Endometrial microvascular endothelial cells (primary cell): ENCODE measurements at regions not wholly inside any gene's neighbourhood (a gene's known extent, or its start where the extent isn't known, plus 50 kb on each side); places are given as distances from the start of the nearest gene placed in this dataset.

Experiments
- in situ Hi-C: cut with HindIII; loops from 2 replicates; pipeline ENCODE4 v1.10.0; 2017; ENCODE audit warnings: low sequenced_read_pairs, low pct_unique_long_range_greater_than_20kb; ENCODE audit errors: inconsistent ontology term

DNA sequence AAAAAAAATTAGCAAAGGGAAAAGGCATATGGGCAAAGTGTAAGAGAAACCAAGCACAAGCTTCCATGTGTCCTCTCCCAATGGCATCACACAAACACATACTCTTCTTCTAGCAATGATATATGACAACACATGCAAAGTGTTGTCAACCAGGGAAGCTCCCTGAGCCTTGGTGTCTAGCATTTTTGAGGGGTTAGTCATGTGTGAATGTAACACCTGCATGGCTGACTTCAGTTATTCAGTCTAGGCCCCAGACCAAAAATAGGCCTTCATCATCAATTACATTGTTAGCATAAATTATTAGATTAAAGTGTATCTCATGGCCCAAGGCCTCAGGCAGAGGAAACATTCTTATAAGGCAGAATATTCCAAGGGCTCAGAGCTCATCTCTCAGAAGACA is 450.0 kb downstream of the TLE1 start:
- in situ Hi-C loops = no loop called here

DNA sequence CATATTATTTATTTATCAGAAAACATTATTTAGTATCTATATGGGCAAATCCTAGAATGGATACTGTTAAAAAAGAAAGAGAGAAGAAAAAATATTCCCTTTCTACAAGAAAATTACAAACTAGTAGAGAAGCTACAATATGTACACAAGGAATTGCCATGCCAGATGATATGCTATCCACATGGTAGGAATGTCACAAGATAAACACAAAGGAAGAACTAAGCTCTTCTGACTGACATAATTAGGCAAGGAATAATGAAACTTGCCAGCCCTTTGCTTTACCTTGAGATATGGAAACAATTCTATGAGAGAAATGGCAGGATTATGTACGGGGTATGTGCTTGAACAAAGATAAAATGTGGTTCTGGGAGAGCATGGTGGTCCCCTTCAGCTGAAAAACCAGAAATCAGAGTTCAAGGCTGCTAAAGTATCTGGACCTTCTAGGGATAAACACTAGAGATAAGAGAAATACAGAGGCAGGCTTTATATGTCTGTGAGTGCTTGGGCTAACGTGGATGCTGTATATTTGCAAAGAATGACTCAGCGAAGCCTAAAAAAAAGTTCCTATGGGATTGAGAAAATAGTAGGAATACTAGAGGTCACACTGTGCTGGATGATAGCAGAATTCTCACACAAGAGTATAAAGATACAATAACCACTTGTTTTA is 451.6 kb downstream of the TLE1 start:
- in situ Hi-C loops = no loop called here

DNA sequence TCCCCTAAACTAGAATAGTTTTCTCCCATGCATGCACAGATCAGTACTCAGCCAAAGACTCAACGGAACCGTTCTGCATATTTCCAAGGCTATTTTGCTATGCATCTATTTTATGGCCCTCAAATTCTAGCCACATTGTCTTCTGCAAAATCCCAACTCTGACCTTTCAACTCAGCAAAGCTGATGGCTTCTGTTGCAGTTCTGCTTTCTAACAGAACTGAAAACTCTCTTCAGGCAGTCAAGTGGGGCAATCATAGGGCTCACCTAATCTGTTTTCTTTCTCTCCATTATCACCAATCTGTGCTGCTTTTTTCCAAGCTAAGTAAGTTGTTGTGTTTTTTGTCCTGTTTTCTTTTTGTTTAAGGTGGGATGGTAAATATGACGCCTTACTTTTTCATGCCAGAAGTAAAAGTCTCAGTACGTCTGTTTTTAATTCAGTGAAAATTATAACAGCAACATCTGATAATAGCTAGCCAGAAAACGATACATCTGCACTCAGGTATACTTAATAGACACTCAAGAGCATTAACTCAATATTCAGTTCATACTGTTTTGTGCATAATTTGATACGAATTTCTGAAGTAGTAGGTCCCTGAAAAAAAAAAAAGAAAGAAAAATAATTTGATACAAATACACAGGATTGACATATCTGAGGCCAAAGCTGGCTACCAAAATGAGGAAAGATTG is 454.3 kb downstream of the TLE1 start:
- in situ Hi-C loops = no loop called here

DNA sequence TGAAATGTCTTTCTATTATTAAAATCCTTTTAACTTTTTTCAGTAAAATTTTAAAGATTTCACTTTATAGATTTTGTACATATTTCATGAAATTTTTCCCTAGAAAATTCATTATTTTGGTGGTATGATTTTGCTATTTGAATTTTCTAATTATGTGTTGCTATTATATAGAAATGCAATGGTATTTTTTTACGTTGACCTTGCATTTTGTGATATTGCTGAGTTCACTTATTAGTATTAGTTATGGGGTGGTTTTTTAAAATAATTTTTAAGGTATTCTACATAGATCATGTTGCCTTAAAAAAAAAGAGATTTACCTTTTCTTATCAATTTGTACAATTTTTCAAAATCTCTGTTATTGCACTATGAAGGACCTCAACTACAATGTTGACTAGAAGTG is 458.3 kb downstream of the TLE1 start:
- in situ Hi-C loops = no loop called here

DNA sequence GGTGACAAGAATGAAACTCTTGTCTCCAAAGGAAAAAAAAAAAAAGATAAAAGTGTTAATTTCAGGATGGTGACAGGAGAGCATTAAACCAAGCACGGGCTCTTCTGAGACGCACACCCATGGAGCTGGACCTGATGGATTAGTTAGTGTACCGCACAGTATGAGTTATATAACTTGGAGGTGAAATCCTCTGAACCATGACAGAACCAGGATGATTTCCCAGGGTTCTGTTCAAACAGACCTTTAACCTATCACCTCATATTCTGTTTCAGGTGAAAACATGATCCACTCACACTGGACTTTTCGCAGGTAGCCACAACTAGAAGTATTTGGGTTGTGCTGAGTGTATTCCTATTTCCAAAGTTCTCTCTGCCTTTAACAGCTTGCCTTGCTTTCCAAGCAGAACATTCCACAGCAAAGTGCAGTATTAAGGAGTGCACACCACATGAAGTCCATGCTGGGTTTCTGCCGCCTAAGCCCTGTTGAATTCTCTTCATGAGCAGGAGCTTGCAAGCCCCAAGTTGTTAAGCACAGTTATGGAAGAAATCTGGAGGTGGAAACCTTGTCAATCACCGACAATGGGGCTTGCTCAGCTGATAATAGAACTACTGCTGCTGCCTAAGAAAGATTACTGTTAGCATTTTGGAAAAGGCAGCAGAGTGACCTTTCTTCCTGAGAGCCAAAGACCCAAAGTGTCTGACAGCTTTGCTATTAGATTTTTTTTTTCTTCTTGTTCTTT is 461.7 kb downstream of the TLE1 start:
- in situ Hi-C loops = no loop called here

DNA sequence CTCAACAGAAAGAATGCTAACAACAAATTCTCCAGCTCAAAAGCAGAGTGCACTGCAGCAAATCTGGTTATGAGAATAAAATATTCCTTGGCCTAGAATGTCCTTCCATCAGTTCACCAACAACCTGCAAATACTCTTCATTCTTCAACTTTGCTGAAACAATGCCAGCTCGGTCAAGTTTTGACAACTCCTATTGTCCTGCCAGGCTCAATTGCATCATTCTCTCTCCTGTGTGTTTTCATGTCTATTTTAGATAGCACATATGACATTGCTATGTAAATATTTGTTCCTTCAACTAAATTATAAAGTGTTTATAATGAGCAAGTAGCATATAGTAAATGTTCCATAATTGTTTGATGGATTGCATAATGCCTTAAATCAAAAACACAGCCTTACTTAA is 463.8 kb downstream of the TLE1 start:
- in situ Hi-C loops = no loop called here

DNA sequence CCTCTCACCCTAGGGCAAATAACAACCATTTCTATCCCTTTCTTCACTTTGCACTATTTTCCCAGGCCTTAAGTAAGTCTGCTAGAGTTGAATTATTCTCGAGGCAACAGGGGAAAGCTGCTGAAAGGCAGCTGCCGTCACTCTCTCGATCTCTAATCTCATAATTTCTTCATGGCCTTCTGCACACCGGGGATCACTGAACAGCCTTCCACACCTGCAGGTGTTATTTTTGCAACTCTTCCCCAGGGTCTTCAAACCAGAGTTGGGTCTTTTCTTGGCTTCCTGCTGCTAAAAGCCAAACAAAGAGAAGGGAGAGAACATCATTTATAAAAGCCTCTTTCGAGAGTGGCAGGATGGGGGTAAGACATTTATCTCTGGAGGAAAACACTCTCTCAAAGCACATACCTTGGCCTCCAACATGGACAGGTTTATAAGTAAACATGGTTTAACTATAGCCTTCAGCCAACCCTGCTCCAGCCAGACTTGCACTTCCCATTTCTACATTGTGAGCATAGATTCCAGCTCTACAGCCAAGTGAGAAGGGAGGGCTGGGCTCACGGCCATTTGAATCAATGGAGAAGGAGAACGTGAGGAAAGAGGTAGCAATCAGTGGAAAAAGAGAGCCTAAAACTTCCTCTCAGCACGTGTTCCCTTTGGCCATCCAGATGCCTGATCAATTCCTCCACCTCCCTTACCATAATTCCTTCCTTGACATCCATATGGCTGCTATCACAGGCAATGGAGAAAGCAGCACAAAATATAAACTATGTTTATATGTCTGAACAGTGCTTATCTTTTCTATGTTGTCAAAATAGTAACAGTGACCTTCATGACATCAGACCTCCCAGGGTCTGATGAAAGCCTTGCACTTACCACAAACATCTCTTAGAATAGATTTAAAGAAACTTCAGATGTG is 464.9 kb downstream of the TLE1 start:
- in situ Hi-C loops = no loop called here

DNA sequence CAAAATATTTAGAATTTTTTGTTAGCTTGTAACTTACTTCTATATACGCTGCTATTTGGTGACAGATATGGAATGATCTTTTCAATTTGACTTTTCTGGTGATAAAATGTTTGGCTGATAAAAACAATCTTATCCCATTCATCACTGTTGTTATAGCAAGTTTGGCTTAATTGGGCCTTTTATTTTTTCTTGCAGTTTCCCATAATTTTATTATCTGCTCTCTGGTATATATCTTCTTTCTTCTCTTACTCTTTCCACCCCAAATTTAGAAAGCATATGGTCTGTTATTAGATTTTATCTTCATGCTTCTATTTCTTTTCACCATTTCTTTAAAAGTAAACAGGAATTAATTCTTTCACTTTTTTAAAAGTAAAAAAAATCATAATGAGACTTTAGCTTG is 474.4 kb downstream of the TLE1 start:
- in situ Hi-C loops = no loop called here

DNA sequence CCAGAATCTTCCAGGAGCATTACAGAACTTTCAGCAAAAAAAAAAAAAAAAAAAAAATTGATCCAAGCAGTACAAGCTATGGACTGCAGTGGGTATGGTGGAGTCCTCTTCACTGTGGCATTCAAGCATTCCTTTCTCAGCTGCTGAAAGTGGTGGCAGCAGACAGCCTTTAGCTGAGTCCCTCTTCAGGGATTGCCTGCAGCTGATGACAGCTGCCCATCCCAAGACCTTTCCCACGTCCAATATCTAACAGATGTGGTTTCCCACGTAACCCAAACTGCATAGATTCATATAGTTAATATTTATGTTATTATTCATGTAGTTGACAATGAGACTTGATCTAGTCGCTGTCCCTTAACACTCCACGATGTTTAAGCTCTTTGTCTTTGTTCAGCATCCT is 475.9 kb downstream of the TLE1 start:
- in situ Hi-C loops = no loop called here

DNA sequence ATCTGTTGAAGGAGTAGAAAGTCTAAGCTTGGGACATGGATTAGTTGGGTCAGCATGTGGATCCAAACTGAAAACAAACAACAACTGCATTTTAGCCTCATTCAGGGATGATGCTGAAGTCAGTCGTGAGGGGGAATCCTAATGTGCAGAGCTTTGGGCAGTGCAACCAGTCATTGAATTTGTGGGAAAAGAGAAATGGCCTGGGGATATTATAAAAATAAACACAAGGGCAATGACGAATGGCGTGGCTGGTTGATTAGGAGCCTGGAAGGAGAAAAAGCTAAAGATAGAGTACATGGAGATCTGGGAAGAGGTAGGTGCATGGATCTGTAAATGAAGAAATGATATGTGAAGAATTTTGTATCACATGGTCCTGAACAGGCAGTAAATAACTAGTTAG is 477.6 kb downstream of the TLE1 start:
- in situ Hi-C loops = no loop called here

DNA sequence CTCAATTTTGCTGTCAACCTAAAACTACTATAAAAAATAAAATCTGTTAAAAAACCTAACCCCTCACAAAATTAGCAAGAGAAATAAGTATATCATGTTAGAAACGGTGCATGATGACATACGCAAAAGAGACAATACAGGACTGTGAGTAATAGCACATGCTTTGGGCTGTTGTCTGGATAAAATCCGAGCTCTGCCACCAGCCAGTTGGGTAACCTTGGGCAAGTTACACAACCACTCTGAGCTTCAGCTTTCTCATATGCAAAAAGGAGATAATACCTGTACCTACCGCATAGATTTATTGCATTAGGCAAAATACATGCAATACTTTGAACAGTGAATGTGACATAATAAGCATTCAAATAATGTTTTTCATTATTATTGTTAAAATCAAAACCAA is 481.7 kb downstream of the TLE1 start:
- in situ Hi-C loops = no loop called here

DNA sequence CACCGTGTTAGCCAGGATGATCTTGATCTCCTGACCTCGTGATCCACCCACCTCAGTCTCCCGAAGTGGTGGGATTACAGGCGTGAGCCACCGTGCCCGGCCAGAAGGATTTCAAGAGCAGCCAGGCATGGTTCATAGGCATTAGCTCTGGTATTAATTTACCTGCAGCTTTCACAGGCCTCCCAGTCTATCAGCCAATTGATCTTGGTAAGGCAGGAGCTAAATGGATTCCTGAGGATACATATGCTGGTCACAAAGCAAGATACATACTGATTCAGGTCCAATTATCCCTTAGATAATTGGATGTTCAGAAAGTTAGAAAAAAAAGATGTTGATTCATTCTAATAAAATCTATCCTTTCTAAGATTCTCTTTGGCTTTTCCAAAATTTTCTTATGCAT is 487.1 kb downstream of the TLE1 start:
- in situ Hi-C loops = no loop called here

DNA sequence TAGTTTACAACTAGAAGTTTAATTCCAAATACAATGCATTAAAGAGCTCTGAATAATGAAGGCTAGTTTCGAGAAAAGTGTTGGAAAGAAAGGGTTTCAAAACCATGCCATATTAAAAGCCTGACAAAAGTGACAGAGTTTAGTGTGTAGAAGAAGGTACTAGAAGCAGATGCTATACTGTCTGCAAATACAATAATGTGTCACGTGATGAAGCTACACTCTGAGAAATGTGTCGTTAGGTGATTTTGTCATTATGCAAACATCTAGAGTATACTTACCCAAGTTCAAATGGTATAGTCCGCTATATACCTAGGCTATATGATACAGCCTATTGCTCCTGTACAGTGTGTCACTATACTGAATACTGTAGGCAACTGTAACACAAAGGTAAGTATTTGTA is 494.1 kb downstream of the TLE1 start:
- in situ Hi-C loops = no loop called here

DNA sequence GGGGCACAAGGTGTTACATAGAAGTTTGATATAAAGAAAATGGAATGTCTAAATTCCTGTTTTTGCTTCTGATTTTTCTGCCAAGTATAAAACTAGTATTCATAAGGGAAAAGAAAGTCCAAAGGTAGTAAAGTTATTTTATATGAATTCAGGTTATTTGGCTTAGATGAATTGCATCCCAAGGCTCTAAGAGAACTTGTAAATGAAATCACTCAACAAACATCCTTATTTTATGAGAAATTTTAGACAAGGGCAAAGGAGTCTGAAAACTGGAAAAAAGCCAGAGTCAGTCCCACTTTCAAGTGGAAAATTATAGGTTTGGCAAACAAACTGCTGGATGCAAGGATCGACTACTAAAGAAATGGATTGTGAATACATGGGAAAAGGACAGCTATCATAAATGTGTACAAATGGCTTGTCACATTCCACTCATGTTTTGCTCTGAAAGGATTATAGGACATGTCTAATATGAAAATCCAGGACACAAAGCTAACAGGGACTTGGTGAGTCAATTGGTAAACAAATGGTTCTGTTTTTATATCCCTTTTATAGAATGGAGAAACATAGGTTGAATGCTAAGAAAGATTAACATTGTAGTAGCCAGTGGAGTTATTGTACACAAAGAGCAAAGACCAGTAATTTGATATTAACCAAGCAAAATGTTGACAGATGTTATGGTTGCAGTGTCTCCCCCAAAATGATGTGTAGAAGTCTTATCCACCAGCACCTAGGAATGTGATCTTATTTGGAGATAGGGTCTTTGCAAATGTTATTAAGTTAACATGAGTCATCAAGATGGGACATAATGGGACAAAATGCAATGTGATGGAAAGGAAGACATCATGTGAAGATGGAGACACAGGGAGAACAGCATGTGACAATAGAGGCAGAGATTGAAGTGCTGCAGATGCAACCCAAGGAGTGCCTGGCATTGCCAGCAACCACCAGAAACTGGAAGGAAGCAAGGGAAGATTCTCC is 495.7 kb downstream of the TLE1 start:
- in situ Hi-C loops = no loop called here

DNA sequence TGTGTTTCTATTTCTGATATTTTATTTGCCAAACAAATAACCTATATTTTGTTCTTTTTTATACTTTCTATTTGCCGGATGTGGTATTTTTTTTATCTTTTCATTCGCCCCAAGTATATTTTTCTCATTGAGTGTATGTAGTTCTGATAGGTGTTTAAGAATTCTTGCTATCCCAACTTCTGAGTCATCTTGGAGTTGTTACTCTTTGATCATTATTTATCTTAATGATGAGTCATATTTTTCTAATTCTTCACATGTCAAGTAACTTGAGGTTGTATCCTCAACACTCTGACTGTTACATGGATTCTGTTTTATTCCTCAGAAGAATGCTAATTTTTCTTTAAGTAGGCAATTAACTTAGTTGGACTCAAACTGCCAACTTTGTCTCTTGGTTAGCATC is 498.1 kb downstream of the TLE1 start:
- in situ Hi-C loops = no loop called here

DNA sequence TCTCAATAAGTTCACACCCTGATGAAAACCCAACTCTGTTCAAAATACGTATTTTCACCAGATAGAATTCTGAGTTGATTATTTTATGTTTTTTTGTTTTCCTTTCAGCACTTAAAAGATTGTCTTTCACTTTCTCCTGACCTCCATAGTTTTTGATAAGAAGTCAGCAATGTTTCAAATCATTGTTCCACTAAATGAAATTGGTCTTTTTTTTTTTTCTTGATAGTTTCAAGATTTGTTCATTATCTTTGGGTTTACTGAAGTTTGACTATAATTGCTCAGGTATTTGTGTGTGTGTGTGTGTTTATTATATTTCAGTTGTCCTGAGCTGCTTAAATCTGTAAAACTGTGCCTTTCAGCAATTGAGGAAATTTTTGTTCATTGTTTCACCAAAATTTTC is 498.7 kb downstream of the TLE1 start:
- in situ Hi-C loops = no loop called here

DNA sequence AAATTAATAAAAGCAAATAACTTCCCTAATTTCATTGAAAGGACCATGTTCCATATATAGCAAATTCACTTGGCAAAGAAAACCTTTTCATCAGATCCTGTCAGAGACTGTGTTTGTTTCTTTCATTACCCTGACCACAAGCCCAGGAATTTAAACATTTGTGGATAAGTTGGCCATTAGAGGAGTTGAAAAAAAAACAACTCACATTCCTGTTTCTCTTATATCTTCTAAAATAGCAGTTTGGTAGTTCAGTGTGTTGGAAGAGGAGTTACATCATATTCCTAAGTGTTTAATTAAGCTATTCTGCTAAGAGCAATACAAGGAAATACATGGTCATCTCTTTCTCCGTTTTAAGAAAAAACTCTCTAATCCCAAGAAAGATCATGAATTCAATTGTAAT is 505.6 kb downstream of the TLE1 start:
- in situ Hi-C loops = no loop called here

DNA sequence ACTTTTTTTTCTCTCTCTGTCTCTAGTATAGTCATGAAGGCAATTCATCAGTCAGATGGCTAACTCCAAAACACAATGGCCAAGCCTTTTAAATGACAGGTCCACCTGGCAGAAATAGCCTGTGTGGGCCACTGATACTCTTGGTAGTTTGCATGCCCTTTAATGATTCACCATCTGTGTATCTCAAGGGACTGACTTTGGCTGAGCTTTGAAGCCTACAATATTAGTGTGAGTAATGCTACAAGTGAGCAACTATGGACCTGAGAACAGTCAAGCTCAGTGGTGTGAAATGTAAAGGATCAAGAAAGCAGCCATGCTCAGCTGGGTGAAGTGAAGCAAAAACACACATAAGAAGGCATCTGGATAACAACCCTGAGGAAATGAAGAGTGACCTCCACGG is 506.9 kb downstream of the TLE1 start:
- in situ Hi-C loops = no loop called here
